ENCODE measurements at regions not wholly inside any gene's neighbourhood (a gene's known extent, or its start where the extent isn't known, plus 50 kb on each side); places are given as distances from the start of the nearest gene placed in this dataset.
A peak's percentile ranks its signal among the peaks of the same experiment; 100 is the strongest.
"Not testable (repeated sequence)": the region's sequence is repeated elsewhere in the genome, so short reads cannot be mapped to it uniquely, and the experiment has no call there.

- H4K20me1 ChIP-seq (ENCODE audit: control insufficient read depth, extremely low read depth, insufficient read depth, low read length) = no peaks in the 10 kb centered on the region
- H2AFZ ChIP-seq (ENCODE audit: low read length) = no peak overlapping the region
- no peak overlapping the region for H3K9ac ChIP-seq (ENCODE audit: insufficient read depth, low read length)
- no peaks in the 10 kb centered on the region for H3K79me2 ChIP-seq (ENCODE audit: control insufficient read depth, insufficient read depth, low read length)
- no peak overlapping the region for H3K27ac ChIP-seq (ENCODE audit: insufficient read depth, low read length)
- no peak for DNase-seq (ENCODE audit: low read depth in 2 of 2)
- H3K9me3 ChIP-seq (ENCODE audit: control insufficient read depth, insufficient read depth, low read depth, low read length) = no peaks in the 10 kb centered on the region
- H3K4me1 ChIP-seq (ENCODE audit: control insufficient read depth, extremely low read depth, insufficient read depth, low read length) = no peaks in the 10 kb centered on the region
- H3K36me3 ChIP-seq (ENCODE audit: control insufficient read depth, insufficient read depth, low read length) = no peaks in the 10 kb centered on the region
- no peaks in the 10 kb centered on the region for H3K27me3 ChIP-seq (ENCODE audit: control insufficient read depth, insufficient read depth, low read length)
- no peak overlapping the region for H3K4me3 ChIP-seq (replicated peaks in 1 of 4; ENCODE audit: control extremely low read depth in 1 of 4, insufficient read depth in 1 of 4, low read depth in 3 of 4, low read length in 4 of 4)
- no peak overlapping the region for H3K4me2 ChIP-seq (ENCODE audit: extremely low read depth, insufficient read depth, low read length)
- TF ChIP-seq CTCF (conservative IDR thresholded peaks at IDR 0.05 in 1 of 2, IDR thresholded peaks at IDR 0.05 in 1 of 2; ENCODE audit: low read depth in 1 of 2, low read length in 2 of 2) (no peak), EZH2 (IDR thresholded peaks at IDR 0.05; ENCODE audit: low read length, missing control alignments) (no peak)
These were observed 54.4 kb upstream of the RBFOX2 start for GRCh38 chr22:36083056-36083455.

- H2AFZ ChIP-seq (ENCODE audit: low read length) = no peak overlapping the region
- no peak overlapping the region for H3K4me2 ChIP-seq (ENCODE audit: extremely low read depth, insufficient read depth, low read length)
- no peaks in the 10 kb centered on the region for H3K4me1 ChIP-seq (ENCODE audit: control insufficient read depth, extremely low read depth, insufficient read depth, low read length)
- no peak overlapping the region for H3K4me3 ChIP-seq (replicated peaks in 1 of 4; ENCODE audit: control extremely low read depth in 1 of 4, insufficient read depth in 1 of 4, low read depth in 3 of 4, low read length in 4 of 4)
- H3K9me3 ChIP-seq (ENCODE audit: control insufficient read depth, insufficient read depth, low read depth, low read length) = no peaks in the 10 kb centered on the region
- H4K20me1 ChIP-seq (ENCODE audit: control insufficient read depth, extremely low read depth, insufficient read depth, low read length) = no peaks in the 10 kb centered on the region
- TF ChIP-seq EZH2 (IDR thresholded peaks at IDR 0.05; ENCODE audit: low read length, missing control alignments) = no peak
- TF ChIP-seq CTCF (conservative IDR thresholded peaks at IDR 0.05 in 1 of 2, IDR thresholded peaks at IDR 0.05 in 1 of 2; ENCODE audit: low read depth in 1 of 2, low read length in 2 of 2) = no peak
- H3K79me2 ChIP-seq (ENCODE audit: control insufficient read depth, insufficient read depth, low read length) = no peaks in the 10 kb centered on the region
- H3K9ac ChIP-seq (ENCODE audit: insufficient read depth, low read length) = no peak overlapping the region
- no peak overlapping the region for H3K27ac ChIP-seq (ENCODE audit: insufficient read depth, low read length)
- no peaks in the 10 kb centered on the region for H3K27me3 ChIP-seq (ENCODE audit: control insufficient read depth, insufficient read depth, low read length)
- no peaks in the 10 kb centered on the region for H3K36me3 ChIP-seq (ENCODE audit: control insufficient read depth, insufficient read depth, low read length)
- DNase-seq (ENCODE audit: low read depth in 2 of 2) = peak; percentile 96 to 97
These were observed 52.4 kb upstream of the RBFOX2 start for GRCh38 chr22:36081023-36081431.

- not testable (repeated sequence) for H3K9me3 ChIP-seq (ENCODE audit: control insufficient read depth, insufficient read depth, low read depth, low read length); H3K36me3 ChIP-seq (ENCODE audit: control insufficient read depth, insufficient read depth, low read length); H3K4me1 ChIP-seq (ENCODE audit: control insufficient read depth, extremely low read depth, insufficient read depth, low read length); H3K4me3 ChIP-seq (replicated peaks in 1 of 4; ENCODE audit: control extremely low read depth in 1 of 4, insufficient read depth in 1 of 4, low read depth in 3 of 4, low read length in 4 of 4); DNase-seq (ENCODE audit: low read depth in 2 of 2); H3K27me3 ChIP-seq (ENCODE audit: control insufficient read depth, insufficient read depth, low read length); H3K27ac ChIP-seq (ENCODE audit: insufficient read depth, low read length); H3K79me2 ChIP-seq (ENCODE audit: control insufficient read depth, insufficient read depth, low read length); H4K20me1 ChIP-seq (ENCODE audit: control insufficient read depth, extremely low read depth, insufficient read depth, low read length); H3K4me2 ChIP-seq (ENCODE audit: extremely low read depth, insufficient read depth, low read length); H3K9ac ChIP-seq (ENCODE audit: insufficient read depth, low read length); H2AFZ ChIP-seq (ENCODE audit: low read length)
These were observed 51.7 kb upstream of the RBFOX2 start for GRCh38 chr22:36080281-36080680.
